HG03103 (cell line): ENCODE measurements at regions not wholly inside any gene's neighbourhood (a gene's known extent, or its start where the extent isn't known, plus 50 kb on each side); places are given as distances from the start of the nearest gene placed in this dataset.
"Not testable (repeated sequence)": the region's sequence is repeated elsewhere in the genome, so short reads cannot be mapped to it uniquely, and the experiment has no call there.

ENCODE experiments used
- ATAC-seq: cut with Tn5 transposase; IDR thresholded peaks from one replicate; pipeline ENCODE4 v1.9.1; 2021; ENCODE audit warnings: low read depth; ENCODE audit not compliant: unreplicated experiment

GRCh38 chr20:23143986-23144690 is 58.0 kb upstream of the CD93 start:
- ATAC-seq: no peak

- ATAC-seq: no peak
These were observed 57.0 kb upstream of the CD93 start for GRCh38 chr20:23143098-23143497.

GRCh38 chr20:23142162-23143050 is 56.3 kb upstream of the CD93 start:
- peak; percentile 77 for ATAC-seq

- no peak for ATAC-seq
These were observed 55.5 kb upstream of the CD93 start for GRCh38 chr20:23141450-23142161.

GRCh38 chr20:23140991-23141390 is 54.9 kb upstream of the CD93 start:
- ATAC-seq: no peak

GRCh38 chr20:23139984-23140383 is 53.9 kb upstream of the CD93 start:
- not testable (repeated sequence) for ATAC-seq

- ATAC-seq: no peak
These were observed 53.4 kb upstream of the CD93 start for GRCh38 chr20:23139524-23139923.

GRCh38 chr20:23138682-23139081 is 52.6 kb upstream of the CD93 start:
- no peak for ATAC-seq

- no peak for ATAC-seq
These were observed 52.1 kb upstream of the CD93 start for GRCh38 chr20:23138226-23138625.

- no peak for ATAC-seq
These were observed 51.0 kb upstream of the CD93 start for GRCh38 chr20:23136893-23137745.

GRCh38 chr20:23135449-23136420 is 49.6 kb upstream of the CD93 start:
- no peak for ATAC-seq
